Spleen (tissue), 7 donors: ENCODE measurements at regions not wholly inside any gene's neighbourhood (a gene's known extent, or its start where the extent isn't known, plus 50 kb on each side); places are given as distances from the start of the nearest gene placed in this dataset.

ENCODE experiments used
- POLR2A ChIP-seq, 3 donors: fragments of 450-650 bp; IDR thresholded peaks; one replicate each; pipeline ENCODE4 v1.5.1; 2017; ENCODE audit warnings: antibody characterized with exemption in 3 of 3, mild to moderate bottlenecking in 1 of 3
- POLR2AphosphoS5 ChIP-seq, 3 donors: sonication (generic); formaldehyde crosslinking; IDR thresholded peaks; one replicate each; pipeline ENCODE4 v1.5.1; 2017; ENCODE audit warnings: antibody characterized with exemption in 3 of 3
- TF ChIP-seq, protein P1 (sequence below), 11 experiments: fragments of 200-600 bp in 7 of 11; fragments of 450-650 bp in 4 of 11; sonication (generic) in 4 of 11; IDR thresholded peaks in 8 of 11; conservative IDR thresholded peaks in 3 of 11; 1 replicate in 7 of 11; 2 replicates in 4 of 11; pipeline versions ENCODE4 v1.4.0 to v1.8.0; 2016 to 2021; ENCODE audit warnings: antibody characterized with exemption in 11 of 11, inconsistent platforms in 4 of 11, mild to moderate bottlenecking in 1 of 11
- donor health status: DM: no; HTN: no; CAD: no; lungs with moderate emphysema.
- donor health status: DM: no; HTN: no; CAD: no.
- donor health status: DM: no; HTN: no; CAD: no.

DNA sequence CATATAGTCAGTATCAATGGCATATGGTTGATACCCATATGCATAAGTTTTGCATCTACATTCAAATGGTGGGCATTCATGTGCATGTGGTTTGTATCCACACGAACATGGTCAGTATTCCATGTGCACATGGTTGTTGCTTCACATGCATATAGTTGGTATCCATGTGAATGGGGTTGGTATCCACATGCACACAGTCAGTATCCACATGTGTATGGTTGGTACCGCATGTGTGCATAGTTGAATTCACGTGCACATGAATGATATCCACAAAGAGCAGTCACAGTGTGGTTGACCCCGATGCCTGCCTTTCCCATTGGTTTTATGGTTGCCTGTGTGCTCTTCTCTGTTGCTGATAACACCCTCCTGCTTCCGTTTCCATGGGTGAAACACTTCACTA, 427.9 kb downstream of the STIM2 start:
- TF ChIP-seq, protein P1, sequence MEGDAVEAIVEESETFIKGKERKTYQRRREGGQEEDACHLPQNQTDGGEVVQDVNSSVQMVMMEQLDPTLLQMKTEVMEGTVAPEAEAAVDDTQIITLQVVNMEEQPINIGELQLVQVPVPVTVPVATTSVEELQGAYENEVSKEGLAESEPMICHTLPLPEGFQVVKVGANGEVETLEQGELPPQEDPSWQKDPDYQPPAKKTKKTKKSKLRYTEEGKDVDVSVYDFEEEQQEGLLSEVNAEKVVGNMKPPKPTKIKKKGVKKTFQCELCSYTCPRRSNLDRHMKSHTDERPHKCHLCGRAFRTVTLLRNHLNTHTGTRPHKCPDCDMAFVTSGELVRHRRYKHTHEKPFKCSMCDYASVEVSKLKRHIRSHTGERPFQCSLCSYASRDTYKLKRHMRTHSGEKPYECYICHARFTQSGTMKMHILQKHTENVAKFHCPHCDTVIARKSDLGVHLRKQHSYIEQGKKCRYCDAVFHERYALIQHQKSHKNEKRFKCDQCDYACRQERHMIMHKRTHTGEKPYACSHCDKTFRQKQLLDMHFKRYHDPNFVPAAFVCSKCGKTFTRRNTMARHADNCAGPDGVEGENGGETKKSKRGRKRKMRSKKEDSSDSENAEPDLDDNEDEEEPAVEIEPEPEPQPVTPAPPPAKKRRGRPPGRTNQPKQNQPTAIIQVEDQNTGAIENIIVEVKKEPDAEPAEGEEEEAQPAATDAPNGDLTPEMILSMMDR (IDR thresholded peaks at IDR 0.05 in 8 of 11, conservative IDR thresholded peaks at IDR 0.05 in 3 of 11): no peak
- TF ChIP-seq POLR2A (IDR thresholded peaks at IDR 0.05): no peak
- TF ChIP-seq POLR2AphosphoS5 (IDR thresholded peaks at IDR 0.05): no peak
